ENCODE measurements at regions not wholly inside any gene's neighbourhood (a gene's known extent, or its start where the extent isn't known, plus 50 kb on each side); places are given as distances from the start of the nearest gene placed in this dataset.
"Not testable (repeated sequence)": the region's sequence is repeated elsewhere in the genome, so short reads cannot be mapped to it uniquely, and the experiment has no call there.

- no peak for DNase-seq
Observed at GRCh38 chr3:5739949-5740348, 552.4 kb downstream of the EDEM1 start.

GRCh38 chr3:5741017-5741416 is 553.5 kb downstream of the EDEM1 start:
- no peak for DNase-seq

- no peak for DNase-seq
Observed at GRCh38 chr3:5750091-5750490, 562.6 kb downstream of the EDEM1 start.

- no peak for DNase-seq
Observed at GRCh38 chr3:5750874-5751640, 563.5 kb downstream of the EDEM1 start.

GRCh38 chr3:5754602-5755001 is 567.1 kb downstream of the EDEM1 start:
- DNase-seq = no peak

- DNase-seq = no peak
Observed at GRCh38 chr3:5756443-5756842, 568.9 kb downstream of the EDEM1 start.

- no peak for DNase-seq
Observed at GRCh38 chr3:5757213-5757804, 569.8 kb downstream of the EDEM1 start.

- DNase-seq = no peak
Observed at GRCh38 chr3:5758699-5759098, 571.2 kb downstream of the EDEM1 start.

GRCh38 chr3:5762506-5762905 is 575.0 kb downstream of the EDEM1 start:
- no peak for DNase-seq

- no peak for DNase-seq
Observed at GRCh38 chr3:5766848-5767247, 579.3 kb downstream of the EDEM1 start.

- DNase-seq = no peak
Observed at GRCh38 chr3:5767304-5767703, 579.8 kb downstream of the EDEM1 start.

- no peak for DNase-seq
Observed at GRCh38 chr3:5768281-5768945, 580.9 kb downstream of the EDEM1 start.

GRCh38 chr3:5769825-5770224 is 582.3 kb downstream of the EDEM1 start:
- DNase-seq = no peak

- DNase-seq = no peak
Observed at GRCh38 chr3:5774337-5774736, 586.8 kb downstream of the EDEM1 start.

- not testable (repeated sequence) for DNase-seq
Observed at GRCh38 chr3:5775100-5775499, 587.6 kb downstream of the EDEM1 start.

- DNase-seq = no peak
Observed at GRCh38 chr3:5784690-5785089, 597.2 kb downstream of the EDEM1 start.

GRCh38 chr3:5787861-5788488 is 600.5 kb downstream of the EDEM1 start:
- DNase-seq = peak in 44 of 56 donors; percentile 1 to 69 (median 21)

- DNase-seq = no peak
Observed at GRCh38 chr3:5788496-5788895, 601.0 kb downstream of the EDEM1 start.

- DNase-seq = no peak
Observed at GRCh38 chr3:5791558-5791957, 604.1 kb downstream of the EDEM1 start.

GRCh38 chr3:5796541-5796940 is 609.0 kb downstream of the EDEM1 start:
- no peak for DNase-seq

- no peak for DNase-seq
Observed at GRCh38 chr3:5798809-5799208, 611.3 kb downstream of the EDEM1 start.

- DNase-seq = no peak
Observed at GRCh38 chr3:5799398-5799797, 611.9 kb downstream of the EDEM1 start.
